ENCODE measurements at regions not wholly inside any gene's neighbourhood (a gene's known extent, or its start where the extent isn't known, plus 50 kb on each side); places are given as distances from the start of the nearest gene placed in this dataset.

DNA sequence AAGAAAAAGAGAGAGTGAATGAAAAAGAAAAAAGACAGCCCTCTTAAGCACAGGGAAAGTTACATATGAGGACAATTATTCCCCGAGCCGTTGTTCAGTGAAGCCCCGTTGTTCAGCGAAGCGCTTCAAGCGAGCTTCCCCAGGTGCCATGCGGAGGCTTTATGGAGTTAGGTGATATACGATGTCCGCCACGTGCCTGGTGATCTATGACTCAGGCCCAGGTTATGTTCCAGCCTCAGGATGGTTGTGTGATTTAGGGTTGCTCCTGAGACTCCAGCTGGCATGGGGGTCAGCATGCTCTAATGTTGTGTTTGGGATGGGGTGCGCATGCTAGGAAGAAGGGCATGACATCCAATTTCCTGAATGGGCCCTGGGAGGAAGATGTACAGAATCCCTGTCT, 365.6 kb downstream of the CDK5RAP2 start:
- H3K27ac ChIP-seq: no peak overlapping the region
- H3K4me3 ChIP-seq: no peak overlapping the region
- WGBS, 4 donors: 35 to 62% (median 43%) methylated on average over 11 of the region's 11 CpGs
- H3K36me3 ChIP-seq (replicated peaks in 1 of 2): no peaks in the 10 kb centered on the region
- H3K4me1 ChIP-seq (replicated peaks in 1 of 2): no peaks in the 10 kb centered on the region
- no peak for TF ChIP-seq POLR2A (IDR thresholded peaks at IDR 0.05)
- TF ChIP-seq, protein P1, sequence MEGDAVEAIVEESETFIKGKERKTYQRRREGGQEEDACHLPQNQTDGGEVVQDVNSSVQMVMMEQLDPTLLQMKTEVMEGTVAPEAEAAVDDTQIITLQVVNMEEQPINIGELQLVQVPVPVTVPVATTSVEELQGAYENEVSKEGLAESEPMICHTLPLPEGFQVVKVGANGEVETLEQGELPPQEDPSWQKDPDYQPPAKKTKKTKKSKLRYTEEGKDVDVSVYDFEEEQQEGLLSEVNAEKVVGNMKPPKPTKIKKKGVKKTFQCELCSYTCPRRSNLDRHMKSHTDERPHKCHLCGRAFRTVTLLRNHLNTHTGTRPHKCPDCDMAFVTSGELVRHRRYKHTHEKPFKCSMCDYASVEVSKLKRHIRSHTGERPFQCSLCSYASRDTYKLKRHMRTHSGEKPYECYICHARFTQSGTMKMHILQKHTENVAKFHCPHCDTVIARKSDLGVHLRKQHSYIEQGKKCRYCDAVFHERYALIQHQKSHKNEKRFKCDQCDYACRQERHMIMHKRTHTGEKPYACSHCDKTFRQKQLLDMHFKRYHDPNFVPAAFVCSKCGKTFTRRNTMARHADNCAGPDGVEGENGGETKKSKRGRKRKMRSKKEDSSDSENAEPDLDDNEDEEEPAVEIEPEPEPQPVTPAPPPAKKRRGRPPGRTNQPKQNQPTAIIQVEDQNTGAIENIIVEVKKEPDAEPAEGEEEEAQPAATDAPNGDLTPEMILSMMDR (IDR thresholded peaks at IDR 0.05): no peak
- H3K27me3 ChIP-seq: no peaks in the 10 kb centered on the region
- no peaks in the 10 kb centered on the region for H3K9me3 ChIP-seq (replicated peaks in 1 of 3)
- no peak for DNase-seq
- intact Hi-C loops (cut with DNase I): no loop called here

DNA sequence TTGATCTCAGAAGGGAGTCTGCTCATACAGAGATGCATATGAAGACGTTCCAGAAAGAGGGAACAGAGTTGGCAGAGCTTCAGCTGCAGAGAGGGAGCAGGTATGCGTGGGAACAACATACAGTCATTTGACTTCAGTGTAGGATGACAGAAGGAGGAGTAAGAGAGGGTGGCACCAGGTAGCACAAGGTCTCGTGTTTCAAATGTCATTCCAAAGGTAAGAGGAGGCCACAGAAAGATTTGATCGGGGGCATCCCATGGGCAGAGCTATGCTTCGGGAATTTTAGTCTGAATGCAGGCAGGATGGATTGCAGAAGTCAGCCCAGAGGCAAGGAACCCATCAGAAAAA, 367.1 kb downstream of the CDK5RAP2 start:
- Histone ChIP-seq H3K27ac (no peak overlapping the region), H3K36me3 (replicated peaks in 1 of 2) (no peaks in the 10 kb centered on the region), H3K4me3 (no peak overlapping the region), H3K4me1 (replicated peaks in 1 of 2) (no peaks in the 10 kb centered on the region), H3K27me3 (no peaks in the 10 kb centered on the region), H3K9me3 (replicated peaks in 1 of 3) (no peaks in the 10 kb centered on the region)
- intact Hi-C loops (cut with DNase I): no loop called here
- TF ChIP-seq POLR2A (IDR thresholded peaks at IDR 0.05): no peak
- TF ChIP-seq, protein P1 (IDR thresholded peaks at IDR 0.05): no peak
- 50 to 59% (median 51%) methylated on average over 5 of the region's 5 CpGs for WGBS, 4 donors
- DNase-seq: no peak

DNA sequence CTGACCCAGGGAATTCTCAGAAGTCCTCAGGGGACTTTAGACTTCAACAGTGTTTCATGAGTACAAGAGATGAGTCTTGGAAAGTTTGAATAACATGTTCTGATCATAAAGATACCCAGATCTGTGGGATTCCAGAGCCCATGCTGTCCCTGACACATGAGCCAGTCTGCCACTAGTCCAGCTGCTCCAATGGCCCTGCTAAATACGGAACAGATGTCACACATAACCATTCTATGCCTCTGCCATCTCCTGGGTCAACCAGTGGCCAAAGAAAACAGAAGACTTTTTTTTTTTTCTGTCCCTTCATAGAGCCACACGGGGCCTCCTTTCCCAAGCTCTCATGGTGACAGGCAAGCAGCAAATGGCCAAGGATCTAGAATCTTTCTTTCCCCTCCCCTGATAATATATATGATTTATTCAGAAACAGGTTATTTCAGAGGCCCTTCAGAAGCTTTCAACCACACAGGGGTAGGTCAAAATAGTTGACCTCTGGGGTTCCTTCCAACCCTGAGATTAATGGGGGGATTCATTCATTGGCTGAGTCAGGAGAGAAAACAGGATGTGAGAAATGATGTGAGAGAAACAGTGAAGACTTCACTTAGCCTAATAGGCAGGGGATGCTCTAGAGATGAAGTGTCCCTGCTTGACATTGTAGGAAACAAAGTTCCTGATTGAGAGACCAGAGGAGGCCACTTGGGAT, 367.7 kb downstream of the CDK5RAP2 start:
- H3K36me3 ChIP-seq (replicated peaks in 1 of 2): no peaks in the 10 kb centered on the region
- H3K4me1 ChIP-seq (replicated peaks in 1 of 2): no peaks in the 10 kb centered on the region
- no peak for DNase-seq
- H3K4me3 ChIP-seq: no peak overlapping the region
- no peak for TF ChIP-seq POLR2A (IDR thresholded peaks at IDR 0.05)
- intact Hi-C loops (cut with DNase I): no loop called here
- H3K9me3 ChIP-seq (replicated peaks in 1 of 3): no peaks in the 10 kb centered on the region
- 36 to 45% (median 38%) methylated on average over 2 of the region's 2 CpGs for WGBS, 4 donors
- H3K27ac ChIP-seq: no peak overlapping the region
- no peaks in the 10 kb centered on the region for H3K27me3 ChIP-seq

DNA sequence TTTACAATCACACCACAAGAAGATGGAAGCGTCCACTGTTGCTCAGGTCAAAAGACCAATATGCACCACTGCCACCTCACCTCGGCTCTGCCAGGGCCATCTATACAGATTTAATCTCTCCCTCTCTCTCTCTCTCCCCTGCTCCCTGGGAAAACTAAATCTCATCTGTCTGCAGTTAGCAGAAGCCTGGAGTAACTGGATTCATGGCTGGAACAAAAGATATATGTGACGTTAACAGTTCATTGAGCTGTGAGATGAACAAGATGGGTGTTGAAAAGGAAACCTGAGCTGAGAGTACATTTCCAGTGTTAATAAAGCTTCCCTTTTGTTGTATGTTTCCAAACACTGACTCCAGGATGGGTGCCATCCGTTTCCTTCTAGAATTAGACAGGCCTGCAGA, 369.7 kb downstream of the CDK5RAP2 start:
- Histone ChIP-seq H3K36me3 (replicated peaks in 1 of 2) (no peaks in the 10 kb centered on the region), H3K4me1 (replicated peaks in 1 of 2) (no peaks in the 10 kb centered on the region), H3K4me3 (no peak overlapping the region), H3K27ac (no peak overlapping the region), H3K9me3 (replicated peaks in 1 of 3) (no peaks in the 10 kb centered on the region), H3K27me3 (no peaks in the 10 kb centered on the region)
- WGBS, 4 donors: 44 to 62% (median 55%) methylated on average over 4 of the region's 4 CpGs
- no peak for DNase-seq
- intact Hi-C loops (cut with DNase I): no loop called here
- TF ChIP-seq, protein P1 (IDR thresholded peaks at IDR 0.05): no peak
- no peak for TF ChIP-seq POLR2A (IDR thresholded peaks at IDR 0.05)
